GM23338 (cell line): ENCODE measurements at regions not wholly inside any gene's neighbourhood (a gene's known extent, or its start where the extent isn't known, plus 50 kb on each side); places are given as distances from the start of the nearest gene placed in this dataset.
"Not testable (repeated sequence)": the region's sequence is repeated elsewhere in the genome, so short reads cannot be mapped to it uniquely, and the experiment has no call there.

Source experiments
- CREB1 ChIP-seq: fragments of 250-450 bp; sonication (Bioruptor Pico); IDR thresholded peaks from 2 replicates; pipeline ENCODE4 v1.5.0; 2020; ENCODE audit warnings: low read depth, mild to moderate bottlenecking, moderate library complexity
- CTCF ChIP-seq, 2 experiments: fragments of 200-600 bp in 1 of 2; sonication (generic) in 1 of 2; conservative IDR thresholded peaks; 2 replicates each; pipeline versions ENCODE4 v1.5.1 to v1.6.1; 2016 to 2017; ENCODE audit warnings: antibody characterized with exemption in 2 of 2, low read depth in 2 of 2, mild to moderate bottlenecking in 2 of 2, moderate library complexity in 1 of 2
- ETS1 ChIP-seq: IDR thresholded peaks from 2 replicates; pipeline ENCODE4 v1.6.1; 2016; ENCODE audit warnings: antibody characterized with exemption
- EZH2 ChIP-seq: fragments of 200-600 bp; sonication (generic); IDR thresholded peaks from one replicate; pipeline ENCODE4 v1.8.0; 2017; ENCODE audit warnings: antibody characterized with exemption, mild to moderate bottlenecking, low read depth; ENCODE audit not compliant: unreplicated experiment
- EZH2phosphoT487 ChIP-seq: fragments of 200-600 bp; sonication (generic); IDR thresholded peaks from one replicate; pipeline ENCODE4 v1.8.1; 2018; ENCODE audit warnings: antibody characterized with exemption; ENCODE audit not compliant: unreplicated experiment
- JUNB ChIP-seq: IDR thresholded peaks from one replicate; pipeline ENCODE4 v1.6.1; 2016; ENCODE audit warnings: antibody characterized with exemption; ENCODE audit not compliant: unreplicated experiment
- NANOG ChIP-seq: IDR thresholded peaks from 2 replicates; pipeline ENCODE4 v1.6.1; 2016; ENCODE audit warnings: antibody characterized with exemption, borderline replicate concordance
- POLR2AphosphoS5 ChIP-seq: IDR thresholded peaks from 2 replicates; pipeline ENCODE4 v1.6.1; 2016; ENCODE audit warnings: antibody characterized with exemption, low read depth
- REST ChIP-seq: IDR thresholded peaks from one replicate; pipeline ENCODE4 v1.6.1; 2018; ENCODE audit warnings: antibody characterized with exemption; ENCODE audit not compliant: unreplicated experiment
- STAT1 ChIP-seq: IDR thresholded peaks from one replicate; pipeline ENCODE4 v1.6.1; 2016; ENCODE audit warnings: antibody characterized with exemption; ENCODE audit not compliant: unreplicated experiment
- ZNF114 ChIP-seq: fragments of 250-450 bp; sonication (Bioruptor Pico); IDR thresholded peaks from 2 replicates; pipeline ENCODE4 v1.5.0; 2020; ENCODE audit warnings: mild to moderate bottlenecking, moderate library complexity
- ZNF331 ChIP-seq: fragments of 250-450 bp; sonication (Bioruptor Pico); IDR thresholded peaks from 2 replicates; pipeline ENCODE4 v1.5.0; 2020; ENCODE audit warnings: low read depth, mild to moderate bottlenecking, moderate library complexity

- not testable (repeated sequence) for TF ChIP-seq EZH2phosphoT487; CTCF (conservative IDR thresholded peaks at IDR 0.05; ENCODE audit: low read depth in 2 of 2); ZNF114; ETS1; EZH2; POLR2AphosphoS5; CREB1 (CRISPR knock-in tag); REST; JUNB; STAT1; NANOG; ZNF331 (CRISPR knock-in tag)
Observed at GRCh38 chr2:95699201-95700184, 107.7 kb downstream of the TRIM43 start.
